Thyroid gland (tissue), 4 donors: ENCODE measurements at regions not wholly inside any gene's neighbourhood (a gene's known extent, or its start where the extent isn't known, plus 50 kb on each side); places are given as distances from the start of the nearest gene placed in this dataset.

Source experiments
- CTCF ChIP-seq, 6 experiments: fragments of 200-600 bp in 3 of 6; fragments of 450-650 bp in 3 of 6; sonication (generic) in 3 of 6; IDR thresholded peaks; one replicate each; pipeline ENCODE4 v1.5.1; 2016 to 2019; ENCODE audit warnings: antibody characterized with exemption in 6 of 6, mild to moderate bottlenecking in 2 of 6, inconsistent platforms in 1 of 6, moderate library complexity in 1 of 6
- POLR2A ChIP-seq, 2 donors: fragments of 450-650 bp; IDR thresholded peaks; one replicate each; pipeline ENCODE4 v1.6.1; 2017; ENCODE audit warnings: antibody characterized with exemption in 2 of 2, mild to moderate bottlenecking in 2 of 2, moderate library complexity in 1 of 2

DNA sequence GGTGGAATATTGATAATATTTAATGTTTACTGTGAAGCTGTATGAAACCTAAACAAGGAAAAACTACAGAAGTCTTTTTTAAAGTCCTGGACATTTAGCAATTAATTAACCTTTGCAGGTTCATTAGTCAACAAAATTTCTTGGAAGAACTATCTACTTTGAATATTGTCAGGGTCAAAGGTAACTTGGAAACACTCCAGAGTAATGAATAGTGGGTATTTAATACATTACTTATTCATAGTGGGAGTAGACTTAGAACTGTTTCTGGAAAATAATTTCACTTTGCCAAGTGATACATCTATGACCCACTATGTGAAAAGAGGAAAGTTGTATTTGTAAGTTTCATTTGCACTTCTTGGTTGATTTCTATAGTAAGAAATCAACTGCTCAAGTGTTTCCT, 319.1 kb downstream of the TFAP2B start:
- TF ChIP-seq POLR2A (IDR thresholded peaks at IDR 0.05) (no peak), CTCF (IDR thresholded peaks at IDR 0.05) (no peak)
